Cardiac fibroblast (primary cell): ENCODE measurements at regions not wholly inside any gene's neighbourhood (a gene's known extent, or its start where the extent isn't known, plus 50 kb on each side); places are given as distances from the start of the nearest gene placed in this dataset.

Source experiments
- DNase-seq, 2 donors: peaks; one replicate each; pipeline versions ENCODE4 v3.0.0 to v3.0.0-alpha.2; 2010; ENCODE audit warnings: low read depth in 2 of 2
- H3K4me3 ChIP-seq, 2 donors: replicated peaks in 1 of 2; 1 replicate in 1 of 2; 2 replicates in 1 of 2; pipeline ENCODE4 v1.5.1; 2011; ENCODE audit warnings: low read depth in 2 of 2, low read length in 2 of 2, mild to moderate bottlenecking in 2 of 2, moderate library complexity in 1 of 2
- CTCF ChIP-seq: IDR thresholded peaks from one replicate; pipeline ENCODE4 v1.5.1; 2011; ENCODE audit warnings: low read depth, mild to moderate bottlenecking, low read length, inconsistent platforms

- no peak overlapping the region for H3K4me3 ChIP-seq
- no peak for DNase-seq
- no peak for TF ChIP-seq CTCF
Measured at GRCh38 chr7:106196460-106197021, 84.4 kb upstream of the SYPL1 start.

- H3K4me3 ChIP-seq: no peak overlapping the region
- DNase-seq: no peak
- no peak for TF ChIP-seq CTCF
Measured at GRCh38 chr7:106193661-106194060, 81.5 kb upstream of the SYPL1 start.

GRCh38 chr7:106190589-106191330 is 78.6 kb upstream of the SYPL1 start:
- no peak for DNase-seq
- no peak overlapping the region for H3K4me3 ChIP-seq
- no peak for TF ChIP-seq CTCF

- DNase-seq: peak in 1 of 2 donors; percentile 38
- no peak for TF ChIP-seq CTCF
- no peak overlapping the region for H3K4me3 ChIP-seq
Measured at GRCh38 chr7:106187613-106188350, 75.7 kb upstream of the SYPL1 start.

GRCh38 chr7:106185719-106186118 is 73.6 kb upstream of the SYPL1 start:
- TF ChIP-seq CTCF: no peak
- no peak for DNase-seq
- no peak overlapping the region for H3K4me3 ChIP-seq

GRCh38 chr7:106183952-106184351 is 71.8 kb upstream of the SYPL1 start:
- no peak overlapping the region for H3K4me3 ChIP-seq
- TF ChIP-seq CTCF: no peak
- no peak for DNase-seq
